VCaP (cell line): ENCODE measurements at regions not wholly inside any gene's neighbourhood (a gene's known extent, or its start where the extent isn't known, plus 50 kb on each side); places are given as distances from the start of the nearest gene placed in this dataset.

ENCODE experiments used
- H3K27ac ChIP-seq: fragments of 450-650 bp; 2 replicates; pipeline ENCODE4 v1.5.1; 2017
- CTCF ChIP-seq: fragments of 450-650 bp; conservative IDR thresholded peaks from 2 replicates; pipeline ENCODE4 v1.5.1; 2017; ENCODE audit warnings: mild to moderate bottlenecking, moderate library complexity

- H3K27ac ChIP-seq, result no peak overlapping the region
- no peak for TF ChIP-seq CTCF
These were observed 657.8 kb downstream of the KCNJ3 start for GRCh38 chr2:155356250-155356649.

GRCh38 chr2:155350783-155351580 is 652.5 kb downstream of the KCNJ3 start:
- no peak for TF ChIP-seq CTCF
- H3K27ac ChIP-seq, result no peak overlapping the region

- no peak for TF ChIP-seq CTCF
- no peak overlapping the region for H3K27ac ChIP-seq
These were observed 633.5 kb downstream of the KCNJ3 start for GRCh38 chr2:155332016-155332415.

GRCh38 chr2:155320236-155320635 is 621.7 kb downstream of the KCNJ3 start:
- no peak overlapping the region for H3K27ac ChIP-seq
- TF ChIP-seq CTCF, result no peak

GRCh38 chr2:155318710-155319109 is 620.2 kb downstream of the KCNJ3 start:
- TF ChIP-seq CTCF, result no peak
- H3K27ac ChIP-seq, result peak overlapping the region; percentile 32; the same call in 1 of the 2 replicates

- no peak for TF ChIP-seq CTCF
These were observed 617.3 kb downstream of the KCNJ3 start for GRCh38 chr2:155315768-155316167.

GRCh38 chr2:155310589-155310988 is 612.1 kb downstream of the KCNJ3 start:
- peak; percentile 69 for TF ChIP-seq CTCF
- H3K27ac ChIP-seq, result no peak overlapping the region

More at GRCh38 chr2:155315768-155316167, 617.3 kb downstream of the KCNJ3 start:
- no peak overlapping the region for H3K27ac ChIP-seq
